ENCODE measurements at regions not wholly inside any gene's neighbourhood (a gene's known extent, or its start where the extent isn't known, plus 50 kb on each side); places are given as distances from the start of the nearest gene placed in this dataset.
A peak's percentile ranks its signal among the peaks of the same experiment; 100 is the strongest.
"Not testable (repeated sequence)": the region's sequence is repeated elsewhere in the genome, so short reads cannot be mapped to it uniquely, and the experiment has no call there.

GRCh38 chr1:192497214-192497794 lies 78.3 kb upstream of the RGS1 start:
- Histone ChIP-seq H3K4me3 (ENCODE audit: low read depth, low read length) (no peak overlapping the region), H3K9me3 (ENCODE audit: control insufficient read depth, insufficient read depth, low read length) (peaks cover 7% of the 10 kb centered on the region; the same call in 1 of the 2 replicates), H3K27me3 (ENCODE audit: control insufficient read depth, insufficient read depth, low read length) (no peaks in the 10 kb centered on the region), H3K27ac (ENCODE audit: low read depth, low read length) (no peak overlapping the region)
- CTCF ChIA-PET, result no interaction called here
- TF ChIP-seq CTCF (IDR thresholded peaks at IDR 0.05; ENCODE audit: low read depth, low read length), result no peak
- POLR2A ChIA-PET, result no interaction called here
- DNase-seq (ENCODE audit: low read depth, low spot score), result no peak

GRCh38 chr1:192498092-192498491 lies 77.5 kb upstream of the RGS1 start:
- H3K27ac ChIP-seq (ENCODE audit: low read depth, low read length); H3K4me3 ChIP-seq (ENCODE audit: low read depth, low read length); H3K9me3 ChIP-seq (ENCODE audit: control insufficient read depth, insufficient read depth, low read length); H3K27me3 ChIP-seq (ENCODE audit: control insufficient read depth, insufficient read depth, low read length); POLR2A ChIA-PET; DNase-seq (ENCODE audit: low read depth, low spot score); CTCF ChIA-PET: not testable (repeated sequence)

GRCh38 chr1:192499061-192499581 lies 76.5 kb upstream of the RGS1 start:
- DNase-seq (ENCODE audit: low read depth, low spot score); H3K4me3 ChIP-seq (ENCODE audit: low read depth, low read length); H3K27me3 ChIP-seq (ENCODE audit: control insufficient read depth, insufficient read depth, low read length); H3K27ac ChIP-seq (ENCODE audit: low read depth, low read length); H3K9me3 ChIP-seq (ENCODE audit: control insufficient read depth, insufficient read depth, low read length); POLR2A ChIA-PET; CTCF ChIA-PET: not testable (repeated sequence)

- H3K27ac ChIP-seq (ENCODE audit: low read depth, low read length); CTCF ChIA-PET; H3K9me3 ChIP-seq (ENCODE audit: control insufficient read depth, insufficient read depth, low read length); DNase-seq (ENCODE audit: low read depth, low spot score); POLR2A ChIA-PET; H3K4me3 ChIP-seq (ENCODE audit: low read depth, low read length); H3K27me3 ChIP-seq (ENCODE audit: control insufficient read depth, insufficient read depth, low read length): not testable (repeated sequence)
These were observed 75.0 kb upstream of the RGS1 start for GRCh38 chr1:192500541-192500940.

GRCh38 chr1:192506741-192507155 lies 68.8 kb upstream of the RGS1 start:
- TF ChIP-seq CTCF (IDR thresholded peaks at IDR 0.05; ENCODE audit: low read depth, low read length), result peak; percentile 53
- DNase-seq (ENCODE audit: low read depth, low spot score), result no peak
- Histone ChIP-seq H3K4me3 (ENCODE audit: low read depth, low read length) (no peak overlapping the region), H3K27me3 (ENCODE audit: control insufficient read depth, insufficient read depth, low read length) (no peaks in the 10 kb centered on the region), H3K9me3 (ENCODE audit: control insufficient read depth, insufficient read depth, low read length) (no peaks in the 10 kb centered on the region), H3K27ac (ENCODE audit: low read depth, low read length) (no peak overlapping the region)
- ChIA-PET POLR2A (no interaction called here), CTCF (no interaction called here)

GRCh38 chr1:192512426-192513162 lies 63.0 kb upstream of the RGS1 start:
- Histone ChIP-seq H3K4me3 (ENCODE audit: low read depth, low read length) (no peak overlapping the region), H3K27ac (ENCODE audit: low read depth, low read length) (no peak overlapping the region), H3K9me3 (ENCODE audit: control insufficient read depth, insufficient read depth, low read length) (no peaks in the 10 kb centered on the region), H3K27me3 (ENCODE audit: control insufficient read depth, insufficient read depth, low read length) (no peaks in the 10 kb centered on the region)
- CTCF ChIA-PET, result no interaction called here
- TF ChIP-seq CTCF (IDR thresholded peaks at IDR 0.05; ENCODE audit: low read depth, low read length), result no peak
- POLR2A ChIA-PET, result no interaction called here
- DNase-seq (ENCODE audit: low read depth, low spot score), result no peak

All from AG04450 (cell line).